Gastroesophageal sphincter (tissue), 4 donors: ENCODE measurements at regions not wholly inside any gene's neighbourhood (a gene's known extent, or its start where the extent isn't known, plus 50 kb on each side); places are given as distances from the start of the nearest gene placed in this dataset.

Experiments used
- ATAC-seq: fragments of 150-250 bp; one replicate; pipeline ENCODE4 v1.9.1; 2016; ENCODE audit warnings: mild to moderate bottlenecking, moderate library complexity
- H3K27ac ChIP-seq, 4 donors: fragments of 200-600 bp; sonication (generic) in 3 of 4; 1 replicate in 3 of 4; 2 replicates in 1 of 4; pipeline ENCODE4 v1.5.1; 2016 to 2019
- H3K27me3 ChIP-seq: fragments of 200-600 bp; sonication (generic); one replicate; pipeline ENCODE4 v1.5.1; 2019
- H3K36me3 ChIP-seq, 2 donors: fragments of 200-600 bp; sonication (generic); one replicate each; pipeline ENCODE4 v1.5.1; 2019; ENCODE audit warnings: control low read depth in 1 of 2
- H3K4me1 ChIP-seq, 3 donors: fragments of 200-600 bp; sonication (generic); 1 replicate in 2 of 3; 2 replicates in 1 of 3; pipeline ENCODE4 v1.5.1; 2016 to 2019; ENCODE audit warnings: control low read depth in 2 of 3
- H3K4me3 ChIP-seq, 2 donors: fragments of 200-600 bp; sonication (generic); one replicate each; pipeline ENCODE4 v1.5.1; 2019; ENCODE audit warnings: mild to moderate bottlenecking in 1 of 2, moderate library complexity in 1 of 2
- H3K9me3 ChIP-seq, 3 donors: fragments of 200-600 bp; sonication (generic); one replicate each; pipeline ENCODE4 v1.5.1; 2017 to 2019; ENCODE audit warnings: control low read depth in 2 of 3
- CTCF ChIP-seq, 4 experiments: fragments of 200-600 bp in 2 of 4; fragments of 450-650 bp in 2 of 4; sonication (generic) in 1 of 4; IDR thresholded peaks; one replicate each; pipeline ENCODE4 v1.5.1; 2017 to 2019; ENCODE audit warnings: antibody characterized with exemption in 4 of 4, mild to moderate bottlenecking in 2 of 4, moderate library complexity in 2 of 4
- EP300 ChIP-seq: sonication (generic); formaldehyde crosslinking; IDR thresholded peaks from one replicate; pipeline ENCODE4 v1.6.1; 2017; ENCODE audit warnings: antibody characterized with exemption, mild to moderate bottlenecking
- POLR2A ChIP-seq, 2 donors: fragments of 450-650 bp; IDR thresholded peaks; one replicate each; pipeline ENCODE4 v1.6.1; 2017; ENCODE audit warnings: antibody characterized with exemption in 2 of 2, mild to moderate bottlenecking in 2 of 2, moderate library complexity in 1 of 2
- POLR2AphosphoS5 ChIP-seq: sonication (generic); formaldehyde crosslinking; IDR thresholded peaks from one replicate; pipeline ENCODE4 v1.6.1; 2017; ENCODE audit warnings: antibody characterized with exemption
- WGBS, 2 donors: methylation state at CpG; one replicate each; pipeline ENCODE4 v1.1.5; 2018; ENCODE audit warnings: low coverage in 1 of 2; 5-methylcytosine and 5-hydroxymethylcytosine counted together

GRCh38 chr20:48149902-48150301 is 364.6 kb upstream of the SULF2 start:
- TF ChIP-seq EP300 (no peak), POLR2AphosphoS5 (no peak), CTCF (IDR thresholded peaks at IDR 0.05) (no peak), POLR2A (IDR thresholded peaks at IDR 0.05) (no peak)
- Histone ChIP-seq H3K36me3 (no peaks in the 10 kb centered on the region), H3K27me3 (no peaks in the 10 kb centered on the region), H3K27ac (no peak overlapping the region), H3K4me3 (no peak overlapping the region), H3K4me1 (no peaks in the 10 kb centered on the region), H3K9me3 (no peaks in the 10 kb centered on the region)
- WGBS, 2 donors: 81 to 88% methylated on average over 2 to 12 of the region's 15 CpGs
- no peak for ATAC-seq

GRCh38 chr20:48148916-48149672 is 363.8 kb upstream of the SULF2 start:
- no peaks in the 10 kb centered on the region for H3K27me3 ChIP-seq
- H3K27ac ChIP-seq: no peak overlapping the region
- no peaks in the 10 kb centered on the region for H3K9me3 ChIP-seq
- H3K36me3 ChIP-seq: no peaks in the 10 kb centered on the region
- WGBS, 2 donors: 97% methylated on average over 9 to 13 of the region's 13 CpGs
- no peak overlapping the region for H3K4me3 ChIP-seq
- TF ChIP-seq POLR2A (IDR thresholded peaks at IDR 0.05): no peak
- TF ChIP-seq CTCF (IDR thresholded peaks at IDR 0.05): no peak
- TF ChIP-seq POLR2AphosphoS5: no peak
- TF ChIP-seq EP300: no peak
- ATAC-seq: no peak
- H3K4me1 ChIP-seq: no peaks in the 10 kb centered on the region

GRCh38 chr20:48148020-48148419 is 362.7 kb upstream of the SULF2 start:
- Histone ChIP-seq H3K9me3 (no peaks in the 10 kb centered on the region), H3K27ac (no peak overlapping the region), H3K4me1 (no peaks in the 10 kb centered on the region), H3K4me3 (no peak overlapping the region), H3K27me3 (no peaks in the 10 kb centered on the region), H3K36me3 (no peaks in the 10 kb centered on the region)
- ATAC-seq: no peak
- TF ChIP-seq POLR2AphosphoS5: no peak
- TF ChIP-seq POLR2A (IDR thresholded peaks at IDR 0.05): no peak
- no peak for TF ChIP-seq EP300
- no peak for TF ChIP-seq CTCF (IDR thresholded peaks at IDR 0.05)
- 96 to 100% methylated on average over 3 of the region's 3 CpGs for WGBS, 2 donors

- WGBS, 2 donors: 71 to 87% methylated on average over 3 to 10 of the region's 10 CpGs
- no peak overlapping the region for H3K4me3 ChIP-seq
- no peak for ATAC-seq
Measured at GRCh38 chr20:48147311-48147710, 362.0 kb upstream of the SULF2 start.

More at GRCh38 chr20:48147311-48147710, 362.0 kb upstream of the SULF2 start:
- H3K9me3 ChIP-seq: no peaks in the 10 kb centered on the region
- H3K27ac ChIP-seq: no peak overlapping the region
- H3K4me1 ChIP-seq: no peaks in the 10 kb centered on the region
- no peaks in the 10 kb centered on the region for H3K36me3 ChIP-seq
- TF ChIP-seq CTCF (IDR thresholded peaks at IDR 0.05) (no peak), POLR2A (IDR thresholded peaks at IDR 0.05) (no peak), EP300 (no peak), POLR2AphosphoS5 (no peak)
- H3K27me3 ChIP-seq: no peaks in the 10 kb centered on the region
